ENCODE measurements at regions not wholly inside any gene's neighbourhood (a gene's known extent, or its start where the extent isn't known, plus 50 kb on each side); places are given as distances from the start of the nearest gene placed in this dataset.

DNA sequence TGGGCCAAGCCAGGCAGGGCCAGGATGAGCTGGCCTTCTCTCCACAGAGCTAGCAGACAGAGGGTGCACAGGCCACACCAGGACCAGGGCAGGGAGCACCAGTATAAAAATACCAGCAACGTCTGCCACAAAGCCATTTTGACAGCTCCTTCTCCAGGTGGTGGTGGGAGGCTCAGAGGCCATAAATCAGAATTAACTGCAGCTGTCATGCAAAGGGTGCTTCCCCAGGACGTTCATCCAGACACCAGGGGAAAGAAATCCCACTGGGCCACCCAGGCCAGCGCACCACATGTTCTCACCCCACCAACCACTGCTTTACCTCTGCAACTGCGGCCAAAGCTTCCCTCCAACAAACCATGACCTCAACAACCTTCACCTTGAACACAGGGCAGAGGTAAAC is 403.7 kb upstream of the TRPC7 start:
- no peak for TF ChIP-seq POLR2A (IDR thresholded peaks at IDR 0.05; ENCODE audit: extremely low read depth, insufficient read length)
- TF ChIP-seq, protein P1, sequence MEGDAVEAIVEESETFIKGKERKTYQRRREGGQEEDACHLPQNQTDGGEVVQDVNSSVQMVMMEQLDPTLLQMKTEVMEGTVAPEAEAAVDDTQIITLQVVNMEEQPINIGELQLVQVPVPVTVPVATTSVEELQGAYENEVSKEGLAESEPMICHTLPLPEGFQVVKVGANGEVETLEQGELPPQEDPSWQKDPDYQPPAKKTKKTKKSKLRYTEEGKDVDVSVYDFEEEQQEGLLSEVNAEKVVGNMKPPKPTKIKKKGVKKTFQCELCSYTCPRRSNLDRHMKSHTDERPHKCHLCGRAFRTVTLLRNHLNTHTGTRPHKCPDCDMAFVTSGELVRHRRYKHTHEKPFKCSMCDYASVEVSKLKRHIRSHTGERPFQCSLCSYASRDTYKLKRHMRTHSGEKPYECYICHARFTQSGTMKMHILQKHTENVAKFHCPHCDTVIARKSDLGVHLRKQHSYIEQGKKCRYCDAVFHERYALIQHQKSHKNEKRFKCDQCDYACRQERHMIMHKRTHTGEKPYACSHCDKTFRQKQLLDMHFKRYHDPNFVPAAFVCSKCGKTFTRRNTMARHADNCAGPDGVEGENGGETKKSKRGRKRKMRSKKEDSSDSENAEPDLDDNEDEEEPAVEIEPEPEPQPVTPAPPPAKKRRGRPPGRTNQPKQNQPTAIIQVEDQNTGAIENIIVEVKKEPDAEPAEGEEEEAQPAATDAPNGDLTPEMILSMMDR (IDR thresholded peaks at IDR 0.05; ENCODE audit: low read depth, low read length), result no peak
- TF ChIP-seq, protein P2, sequence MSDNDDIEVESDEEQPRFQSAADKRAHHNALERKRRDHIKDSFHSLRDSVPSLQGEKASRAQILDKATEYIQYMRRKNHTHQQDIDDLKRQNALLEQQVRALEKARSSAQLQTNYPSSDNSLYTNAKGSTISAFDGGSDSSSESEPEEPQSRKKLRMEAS (IDR thresholded peaks at IDR 0.05; ENCODE audit: low read depth, low read length), result no peak

Data from NB4 (cell line).